Naive thymus-derived CD4-positive, alpha-beta T cell (primary cell): ENCODE measurements at regions not wholly inside any gene's neighbourhood (a gene's known extent, or its start where the extent isn't known, plus 50 kb on each side); places are given as distances from the start of the nearest gene placed in this dataset.

ENCODE experiments used
- ATAC-seq: fragments of 150-1000 bp; cut with Tn5 transposase; 2 replicates; pipeline ENCODE4 v1.10.0; 2021; ENCODE audit warnings: mild to moderate bottlenecking, moderate library complexity
- CTCF ChIA-PET: fragments of 350-600 bp; sonication (Branson Sonifier 250); formaldehyde crosslinking; loops from one replicate; lab custom pipeline; 2021; ENCODE audit warnings: antibody characterized with exemption; lab: Charles Lee
- POLR2A ChIA-PET: fragments of 350-600 bp; sonication (Branson Sonifier 250); formaldehyde crosslinking; loops from one replicate; lab custom pipeline; 2021; ENCODE audit warnings: antibody characterized with exemption, inconsistent platforms; lab: Charles Lee
- DNase-seq, 9 donors: peaks; one replicate each; pipeline versions ENCODE4 v3.0.0 to v3.0.0-alpha.2; 2020 to 2022; ENCODE audit warnings: mixed read lengths in 1 of 9
- H3K27ac ChIP-seq: one replicate; pipeline ENCODE4 v1.7.0; 2013; ENCODE audit warnings: mild to moderate bottlenecking, low read depth, low read length, moderate library complexity
- H3K27me3 ChIP-seq, 2 donors: one replicate each; pipeline ENCODE4 v1.7.0; 2013; ENCODE audit warnings: low read length in 2 of 2, mild to moderate bottlenecking in 2 of 2, moderate library complexity in 2 of 2; ENCODE audit not compliant: control insufficient read depth in 2 of 2, insufficient read depth in 2 of 2
- H3K36me3 ChIP-seq, 3 experiments: 1 replicate in 2 of 3; 2 replicates in 1 of 3; pipeline ENCODE4 v1.7.0; 2013; ENCODE audit warnings: low read length in 3 of 3, mild to moderate bottlenecking in 3 of 3, moderate library complexity in 1 of 3; ENCODE audit not compliant: insufficient read depth in 3 of 3, control insufficient read depth in 2 of 3
- H3K4me1 ChIP-seq, 2 donors: one replicate each; pipeline ENCODE4 v1.7.0; 2013; ENCODE audit warnings: low read length in 2 of 2, mild to moderate bottlenecking in 2 of 2, moderate library complexity in 1 of 2; ENCODE audit not compliant: control insufficient read depth in 2 of 2, insufficient read depth in 2 of 2
- H3K4me3 ChIP-seq: 2 replicates; pipeline ENCODE4 v1.7.0; 2013; ENCODE audit warnings: mild to moderate bottlenecking, low read length
- H3K9me3 ChIP-seq, 3 experiments: 1 replicate in 2 of 3; 2 replicates in 1 of 3; pipeline ENCODE4 v1.7.0; 2013; ENCODE audit warnings: low read length in 3 of 3; ENCODE audit not compliant: control insufficient read depth in 2 of 3
- H3K27ac Mint-ChIP-seq, 9 donors: one replicate each; pipeline ENCODE4 v1.8.0; 2020 to 2022; ENCODE audit warnings: mixed read lengths in 9 of 9, mild to moderate bottlenecking in 8 of 9, moderate library complexity in 5 of 9, inconsistent platforms in 2 of 9
- H3K27me3 Mint-ChIP-seq, 5 donors: one replicate each; pipeline ENCODE4 v1.8.0; 2021 to 2022; ENCODE audit warnings: mixed read lengths in 5 of 5, mild to moderate bottlenecking in 1 of 5
- H3K36me3 Mint-ChIP-seq, 5 donors: one replicate each; pipeline ENCODE4 v1.8.0; 2020 to 2022; ENCODE audit warnings: mixed read lengths in 5 of 5, mild to moderate bottlenecking in 3 of 5, inconsistent platforms in 1 of 5
- H3K4me1 Mint-ChIP-seq, 7 donors: one replicate each; pipeline ENCODE4 v1.8.0; 2020 to 2022; ENCODE audit warnings: mixed read lengths in 7 of 7, mild to moderate bottlenecking in 3 of 7, inconsistent platforms in 1 of 7
- H3K4me3 Mint-ChIP-seq, 10 donors: one replicate each; pipeline ENCODE4 v1.8.0; 2020 to 2022; ENCODE audit warnings: mild to moderate bottlenecking in 10 of 10, mixed read lengths in 10 of 10, moderate library complexity in 6 of 10, inconsistent platforms in 2 of 10
- H3K9me3 Mint-ChIP-seq, 11 donors: one replicate each; pipeline ENCODE4 v1.8.0; 2020 to 2022; ENCODE audit warnings: mixed read lengths in 11 of 11, mild to moderate bottlenecking in 4 of 11, inconsistent platforms in 1 of 11, moderate library complexity in 1 of 11
- intact Hi-C, 2 donors: fragments of 100-400 bp; cut with micrococcal nuclease; formaldehyde crosslinking; loops; one replicate each; pipeline ENCODE4 v1.15.1; 2023

DNA sequence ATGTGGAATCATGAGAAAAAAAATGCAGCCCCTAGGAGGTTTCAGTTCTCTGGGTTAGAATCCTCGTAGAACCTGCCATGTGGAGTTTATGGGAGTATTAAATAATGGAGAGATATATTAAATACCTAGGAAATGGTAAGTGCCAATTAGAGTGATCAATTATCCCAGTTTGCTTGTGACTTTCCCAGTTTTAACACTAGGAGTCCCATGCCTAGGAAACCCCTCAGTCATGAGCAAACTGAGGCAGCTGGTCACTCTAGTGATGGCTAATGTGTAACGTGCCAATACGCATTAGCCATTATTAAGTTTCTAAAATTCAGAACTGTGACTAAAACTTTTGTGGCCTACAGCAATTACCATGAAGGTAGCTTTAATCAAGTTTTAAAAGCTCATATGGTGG lies 720.6 kb downstream of the TAF11L14 start:
- ATAC-seq: no peak
- H3K4me3 Mint-ChIP-seq: no peak overlapping the region

GRCh38 chr5:18357486-18357885 lies 723.2 kb downstream of the TAF11L14 start:
- intact Hi-C loops: no loop called here
- no peak overlapping the region for H3K27ac Mint-ChIP-seq
- H3K36me3 ChIP-seq: no peaks in the 10 kb centered on the region
- H3K4me3 ChIP-seq: no peak overlapping the region
- no peaks in the 10 kb centered on the region for H3K36me3 Mint-ChIP-seq
- H3K27me3 ChIP-seq: no peaks in the 10 kb centered on the region
- peaks cover 0 to 8% (median 0%) of the 10 kb centered on the region in 11 donors for H3K9me3 Mint-ChIP-seq
- no peaks in the 10 kb centered on the region for H3K4me1 Mint-ChIP-seq
- H3K4me1 ChIP-seq: no peaks in the 10 kb centered on the region
- ChIA-PET POLR2A (no interaction called here), CTCF (no interaction called here)
- no peak overlapping the region for H3K4me3 Mint-ChIP-seq
- DNase-seq (no peak), ATAC-seq (no peak)
- H3K9me3 ChIP-seq: no peaks in the 10 kb centered on the region
- no peaks in the 10 kb centered on the region for H3K27me3 Mint-ChIP-seq
- no peak overlapping the region for H3K27ac ChIP-seq

More for the DNA sequence above, 720.6 kb downstream of the TAF11L14 start:
- CTCF ChIA-PET: no interaction called here
- H3K36me3 Mint-ChIP-seq: no peaks in the 10 kb centered on the region
- Histone ChIP-seq H3K4me1 (no peaks in the 10 kb centered on the region), H3K36me3 (no peaks in the 10 kb centered on the region), H3K4me3 (no peak overlapping the region), H3K27ac (no peak overlapping the region), H3K9me3 (no peaks in the 10 kb centered on the region), H3K27me3 (no peaks in the 10 kb centered on the region)
- no peaks in the 10 kb centered on the region for H3K27me3 Mint-ChIP-seq
- intact Hi-C loops: no loop called here
- H3K9me3 Mint-ChIP-seq: peaks cover 0 to 16% (median 3%) of the 10 kb centered on the region in 11 donors
- POLR2A ChIA-PET: no interaction called here
- no peaks in the 10 kb centered on the region for H3K4me1 Mint-ChIP-seq
- no peak overlapping the region for H3K27ac Mint-ChIP-seq
- no peak for DNase-seq

DNA sequence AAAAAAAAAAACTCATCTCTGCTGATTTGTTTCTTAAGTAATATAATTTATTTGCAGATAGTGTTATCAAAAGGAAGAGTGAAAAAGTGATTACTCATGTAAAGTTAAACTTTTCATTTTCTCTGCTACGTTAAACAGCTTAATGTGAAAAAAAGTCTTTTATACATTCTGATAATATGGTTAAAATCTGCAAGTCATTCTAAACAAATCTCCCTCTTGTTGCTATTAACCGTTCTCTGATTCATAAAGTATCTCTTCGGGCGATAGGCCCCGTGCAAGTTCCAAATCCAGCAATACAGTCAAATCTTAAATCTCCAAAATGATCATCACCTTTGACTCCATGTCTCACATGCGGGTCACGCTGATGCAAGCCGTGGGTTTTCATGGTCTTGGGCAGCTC lies 732.0 kb downstream of the TAF11L14 start:
- Mint-ChIP-seq H3K4me3 (no peak overlapping the region), H3K36me3 (no peaks in the 10 kb centered on the region), H3K4me1 (peaks cover 0 to 2% (median 0%) of the 10 kb centered on the region in 7 donors), H3K9me3 (peaks cover 0 to 29% (median 3%) of the 10 kb centered on the region in 11 donors), H3K27me3 (no peaks in the 10 kb centered on the region), H3K27ac (no peak overlapping the region)
- ChIA-PET POLR2A (no interaction called here), CTCF (no interaction called here)
- Histone ChIP-seq H3K27ac (no peak overlapping the region), H3K4me3 (no peak overlapping the region), H3K9me3 (no peaks in the 10 kb centered on the region), H3K27me3 (no peaks in the 10 kb centered on the region), H3K4me1 (no peaks in the 10 kb centered on the region), H3K36me3 (no peaks in the 10 kb centered on the region)
- no peak for ATAC-seq
- intact Hi-C loops: no loop called here
- DNase-seq: no peak

DNA sequence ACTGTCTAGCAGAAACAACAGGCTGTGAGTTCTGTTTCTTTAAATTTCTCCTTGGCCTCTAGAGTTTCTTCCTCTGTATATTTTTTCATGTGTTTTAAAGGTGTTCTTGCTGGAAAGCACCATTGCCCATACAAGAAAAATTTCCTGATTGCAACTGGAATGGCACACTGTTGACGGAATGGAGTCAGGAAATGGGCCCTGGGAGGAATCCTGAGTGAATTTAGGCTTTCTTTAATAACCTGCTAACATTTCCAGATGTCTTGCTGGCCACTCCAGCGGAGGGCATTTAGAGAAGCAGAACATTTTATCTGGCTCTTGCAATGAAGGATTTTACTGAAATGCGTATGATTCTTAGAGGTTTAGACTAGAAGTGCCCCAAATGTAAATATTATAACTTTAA lies 736.3 kb downstream of the TAF11L14 start:
- intact Hi-C loops: no loop called here
- Mint-ChIP-seq H3K27ac (no peak overlapping the region), H3K4me1 (peaks cover 0 to 2% (median 0%) of the 10 kb centered on the region in 7 donors), H3K36me3 (no peaks in the 10 kb centered on the region), H3K4me3 (no peak overlapping the region), H3K9me3 (peaks cover 0 to 27% (median 3%) of the 10 kb centered on the region in 11 donors), H3K27me3 (no peaks in the 10 kb centered on the region)
- Histone ChIP-seq H3K27ac (no peak overlapping the region), H3K27me3 (no peaks in the 10 kb centered on the region), H3K36me3 (no peaks in the 10 kb centered on the region), H3K9me3 (no peaks in the 10 kb centered on the region), H3K4me1 (no peaks in the 10 kb centered on the region), H3K4me3 (no peak overlapping the region)
- ChIA-PET POLR2A (no interaction called here), CTCF (no interaction called here)
- ATAC-seq: no peak
- DNase-seq: no peak

GRCh38 chr5:18375641-18376040 lies 741.4 kb downstream of the TAF11L14 start:
- CTCF ChIA-PET: no interaction called here

DNA sequence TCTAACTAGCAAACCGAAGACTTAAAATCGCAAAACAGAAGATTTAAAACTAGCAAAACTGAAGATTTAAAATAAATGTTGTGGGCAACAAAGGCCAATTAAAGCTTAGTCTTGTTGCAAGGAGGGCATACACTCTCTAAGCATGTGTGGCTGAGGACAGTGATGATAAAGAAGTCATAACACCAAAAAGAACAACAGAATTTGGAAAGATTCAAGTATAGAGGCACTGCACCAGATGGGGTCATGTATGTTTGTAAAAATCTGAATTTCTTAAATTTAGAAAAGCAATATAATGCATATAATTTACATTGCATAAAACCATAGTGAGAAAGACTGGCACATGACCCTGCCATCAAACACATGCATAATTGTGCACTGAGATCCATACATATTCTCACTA lies 743.8 kb downstream of the TAF11L14 start:
- H3K4me3 ChIP-seq: no peak overlapping the region
- H3K4me1 ChIP-seq: no peaks in the 10 kb centered on the region
- no peak overlapping the region for H3K27ac ChIP-seq
- no peaks in the 10 kb centered on the region for H3K4me1 Mint-ChIP-seq
- CTCF ChIA-PET: no interaction called here
- ATAC-seq: no peak
- H3K9me3 Mint-ChIP-seq: peaks cover 0 to 18% (median 2%) of the 10 kb centered on the region in 11 donors
- POLR2A ChIA-PET: no interaction called here
- no peaks in the 10 kb centered on the region for H3K9me3 ChIP-seq
- intact Hi-C loops: loop anchor here in 1 of 2 donors (5.0 kb wide), 1 partner anchor 1524 kb away; no protein-coding TSS in a partner anchor
- no peak for DNase-seq
- H3K36me3 Mint-ChIP-seq: no peaks in the 10 kb centered on the region
- H3K36me3 ChIP-seq: no peaks in the 10 kb centered on the region
- H3K27me3 Mint-ChIP-seq: no peaks in the 10 kb centered on the region
- H3K27ac Mint-ChIP-seq: no peak overlapping the region
- no peaks in the 10 kb centered on the region for H3K27me3 ChIP-seq
- H3K4me3 Mint-ChIP-seq: no peak overlapping the region

More at GRCh38 chr5:18375641-18376040, 741.4 kb downstream of the TAF11L14 start:
- Mint-ChIP-seq H3K27me3 (no peaks in the 10 kb centered on the region), H3K27ac (no peak overlapping the region), H3K4me3 (no peak overlapping the region), H3K9me3 (peaks cover 0 to 18% (median 2%) of the 10 kb centered on the region in 11 donors), H3K36me3 (no peaks in the 10 kb centered on the region), H3K4me1 (no peaks in the 10 kb centered on the region)
- no peak for ATAC-seq
- POLR2A ChIA-PET: no interaction called here
- H3K27me3 ChIP-seq: no peaks in the 10 kb centered on the region
- DNase-seq: no peak
- intact Hi-C loops: loop anchor here in 1 of 2 donors (5.0 kb wide), 1 partner anchor 1527 kb away; no protein-coding TSS in a partner anchor
- H3K4me3 ChIP-seq: no peak overlapping the region
- H3K9me3 ChIP-seq: no peaks in the 10 kb centered on the region
- no peaks in the 10 kb centered on the region for H3K4me1 ChIP-seq
- H3K36me3 ChIP-seq: no peaks in the 10 kb centered on the region
- H3K27ac ChIP-seq: no peak overlapping the region

GRCh38 chr5:18379189-18379588 lies 744.9 kb downstream of the TAF11L14 start:
- Mint-ChIP-seq H3K9me3 (peaks cover 0 to 13% (median 2%) of the 10 kb centered on the region in 11 donors), H3K36me3 (no peaks in the 10 kb centered on the region), H3K27ac (no peak overlapping the region), H3K4me1 (no peaks in the 10 kb centered on the region), H3K4me3 (no peak overlapping the region), H3K27me3 (no peaks in the 10 kb centered on the region)
- Histone ChIP-seq H3K27ac (no peak overlapping the region), H3K4me3 (no peak overlapping the region), H3K27me3 (no peaks in the 10 kb centered on the region), H3K9me3 (no peaks in the 10 kb centered on the region), H3K4me1 (no peaks in the 10 kb centered on the region), H3K36me3 (no peaks in the 10 kb centered on the region)
- POLR2A ChIA-PET: no interaction called here
- CTCF ChIA-PET: no interaction called here
- no peak for DNase-seq
- ATAC-seq: no peak
- intact Hi-C loops: loop anchor here in 1 of 2 donors (5.0 kb wide), 1 partner anchor 1523 kb away; no protein-coding TSS in a partner anchor
